Breast epithelium (tissue), 4 donors: ENCODE measurements at regions not wholly inside any gene's neighbourhood (a gene's known extent, or its start where the extent isn't known, plus 50 kb on each side); places are given as distances from the start of the nearest gene placed in this dataset.
"Not testable (repeated sequence)": the region's sequence is repeated elsewhere in the genome, so short reads cannot be mapped to it uniquely, and the experiment has no call there.

Experiments
- DNase-seq, 2 donors: peaks; one replicate each; pipeline ENCODE4 v3.0.0-alpha.2; 2019; ENCODE audit warnings: low spot score in 2 of 2
- H3K27ac ChIP-seq, 2 donors: fragments of 200-600 bp; sonication (generic) in 1 of 2; one replicate each; pipeline ENCODE4 v1.5.1; 2016 to 2019; ENCODE audit warnings: mild to moderate bottlenecking in 1 of 2
- H3K27me3 ChIP-seq, 2 donors: fragments of 200-600 bp; sonication (generic) in 1 of 2; one replicate each; pipeline versions ENCODE4 v1.5.1 to v1.6.0; 2017 to 2019; ENCODE audit warnings: control low read depth in 1 of 2, mild to moderate bottlenecking in 1 of 2
- H3K36me3 ChIP-seq: fragments of 200-600 bp; one replicate; pipeline ENCODE4 v1.5.1; 2019
- H3K4me1 ChIP-seq, 2 donors: fragments of 200-600 bp; sonication (generic); one replicate each; pipeline ENCODE4 v1.5.1; 2016 to 2019; ENCODE audit warnings: control low read depth in 1 of 2
- H3K4me3 ChIP-seq, 3 donors: fragments of 200-600 bp; sonication (generic); 1 replicate in 2 of 3; 2 replicates in 1 of 3; pipeline ENCODE4 v1.5.1; 2016 to 2019; ENCODE audit warnings: mild to moderate bottlenecking in 3 of 3, moderate library complexity in 2 of 3
- H3K9me3 ChIP-seq, 2 donors: fragments of 200-600 bp; sonication (generic) in 1 of 2; one replicate each; pipeline ENCODE4 v1.5.1; 2016 to 2019; ENCODE audit warnings: control low read depth in 1 of 2
- POLR2A ChIP-seq: fragments of 450-650 bp; IDR thresholded peaks from one replicate; pipeline ENCODE4 v1.6.1; 2016; ENCODE audit warnings: antibody characterized with exemption, mild to moderate bottlenecking, moderate library complexity
- POLR2AphosphoS5 ChIP-seq, 3 donors: sonication (generic); formaldehyde crosslinking; IDR thresholded peaks; one replicate each; pipeline ENCODE4 v1.6.1; 2017; ENCODE audit warnings: antibody characterized with exemption in 3 of 3
- intact Hi-C: fragments of 100-400 bp; cut with DNase I; formaldehyde crosslinking; loops from one replicate; pipeline ENCODE4 v1.15.1; 2023; ENCODE audit warnings: low total_unique reads
- TF ChIP-seq, protein P1 (sequence below), 3 donors: fragments of 450-650 bp; IDR thresholded peaks; one replicate each; pipeline ENCODE4 v1.5.1; 2016 to 2017; ENCODE audit warnings: antibody characterized with exemption in 3 of 3, mild to moderate bottlenecking in 3 of 3, moderate library complexity in 3 of 3

DNA sequence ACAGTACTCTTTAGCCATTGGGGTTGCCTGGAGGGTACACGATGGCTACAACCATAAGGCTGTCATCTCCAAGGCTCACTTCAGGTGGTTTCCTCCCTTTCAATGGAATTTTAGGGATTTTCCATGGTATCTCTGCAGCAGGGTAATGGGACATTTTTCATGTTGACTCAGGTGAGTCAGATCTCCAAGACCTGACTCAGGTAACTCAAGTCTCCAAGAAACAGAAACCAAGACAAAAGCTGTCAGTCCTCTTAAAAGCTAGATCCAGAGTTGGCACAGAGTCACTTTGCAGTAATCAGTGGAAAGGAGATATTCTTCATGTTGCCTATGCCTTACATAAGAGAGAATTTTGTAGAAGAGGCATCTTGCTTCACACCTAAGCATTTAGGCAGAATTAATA lies 375.8 kb upstream of the ARPP21 start:
- Histone ChIP-seq H3K9me3 (no peaks in the 10 kb centered on the region), H3K27me3 (no peaks in the 10 kb centered on the region), H3K4me3 (no peak overlapping the region), H3K27ac (no peak overlapping the region), H3K36me3 (no peaks in the 10 kb centered on the region), H3K4me1 (no peaks in the 10 kb centered on the region)
- DNase-seq, result no peak
- no peak for TF ChIP-seq POLR2A
- TF ChIP-seq, protein P1, sequence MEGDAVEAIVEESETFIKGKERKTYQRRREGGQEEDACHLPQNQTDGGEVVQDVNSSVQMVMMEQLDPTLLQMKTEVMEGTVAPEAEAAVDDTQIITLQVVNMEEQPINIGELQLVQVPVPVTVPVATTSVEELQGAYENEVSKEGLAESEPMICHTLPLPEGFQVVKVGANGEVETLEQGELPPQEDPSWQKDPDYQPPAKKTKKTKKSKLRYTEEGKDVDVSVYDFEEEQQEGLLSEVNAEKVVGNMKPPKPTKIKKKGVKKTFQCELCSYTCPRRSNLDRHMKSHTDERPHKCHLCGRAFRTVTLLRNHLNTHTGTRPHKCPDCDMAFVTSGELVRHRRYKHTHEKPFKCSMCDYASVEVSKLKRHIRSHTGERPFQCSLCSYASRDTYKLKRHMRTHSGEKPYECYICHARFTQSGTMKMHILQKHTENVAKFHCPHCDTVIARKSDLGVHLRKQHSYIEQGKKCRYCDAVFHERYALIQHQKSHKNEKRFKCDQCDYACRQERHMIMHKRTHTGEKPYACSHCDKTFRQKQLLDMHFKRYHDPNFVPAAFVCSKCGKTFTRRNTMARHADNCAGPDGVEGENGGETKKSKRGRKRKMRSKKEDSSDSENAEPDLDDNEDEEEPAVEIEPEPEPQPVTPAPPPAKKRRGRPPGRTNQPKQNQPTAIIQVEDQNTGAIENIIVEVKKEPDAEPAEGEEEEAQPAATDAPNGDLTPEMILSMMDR (IDR thresholded peaks at IDR 0.05), result no peak
- no peak for TF ChIP-seq POLR2AphosphoS5 (IDR thresholded peaks at IDR 0.05)
- intact Hi-C loops, result no loop called here

DNA sequence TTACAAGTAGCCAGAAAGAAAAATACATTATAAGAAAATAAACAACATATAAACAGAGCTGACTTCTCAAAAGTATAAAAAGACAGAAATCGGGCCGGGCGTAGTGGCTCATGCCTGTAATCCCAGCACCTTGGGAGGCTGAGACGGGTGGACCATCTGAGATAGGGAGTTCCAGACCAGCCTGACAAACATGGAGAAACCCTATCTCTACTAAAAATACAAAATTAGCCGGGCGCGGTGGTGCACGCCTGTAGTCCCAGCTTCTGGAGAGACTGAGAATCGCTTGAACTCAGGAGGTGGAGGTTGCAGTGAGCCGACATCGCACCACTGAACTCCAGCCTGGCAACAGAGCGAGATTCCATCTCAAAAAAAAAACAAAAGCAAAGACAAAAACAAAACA lies 373.3 kb upstream of the ARPP21 start:
- DNase-seq, result not testable (repeated sequence)

DNA sequence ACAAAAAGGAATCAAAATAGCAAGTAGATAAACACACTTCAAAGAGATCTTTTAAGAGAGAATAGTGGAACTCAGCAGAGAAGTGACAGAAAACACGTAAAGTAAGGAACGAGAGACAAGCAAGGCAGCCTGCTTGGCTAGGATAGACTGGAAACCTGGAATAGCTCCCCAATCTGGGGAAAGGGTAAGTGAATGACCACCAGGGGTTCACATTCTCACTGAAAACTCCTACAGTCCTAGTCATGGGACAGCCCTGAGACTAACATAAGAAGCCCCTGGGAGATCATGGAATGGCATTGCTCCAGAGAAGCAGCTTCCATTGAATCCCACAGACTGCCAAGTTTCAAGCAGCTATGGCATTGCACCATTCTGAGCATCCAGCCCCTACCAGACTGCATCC lies 363.6 kb upstream of the ARPP21 start:
- TF ChIP-seq, protein P1 (IDR thresholded peaks at IDR 0.05), result no peak
- TF ChIP-seq POLR2AphosphoS5 (IDR thresholded peaks at IDR 0.05) (no peak), POLR2A (no peak)
- H3K9me3 ChIP-seq, result peaks cover 0 to 16% of the 10 kb centered on the region in 2 donors
- H3K4me3 ChIP-seq, result no peak overlapping the region
- no peak for DNase-seq
- intact Hi-C loops, result no loop called here
- no peaks in the 10 kb centered on the region for H3K36me3 ChIP-seq
- no peaks in the 10 kb centered on the region for H3K27me3 ChIP-seq
- H3K27ac ChIP-seq, result no peak overlapping the region
- no peaks in the 10 kb centered on the region for H3K4me1 ChIP-seq

More for the DNA sequence above, 373.3 kb upstream of the ARPP21 start:
- not testable (repeated sequence) for H3K27me3 ChIP-seq, H3K4me3 ChIP-seq, H3K36me3 ChIP-seq, H3K9me3 ChIP-seq, H3K27ac ChIP-seq, H3K4me1 ChIP-seq
- intact Hi-C loops, result loop anchor here (5.0 kb wide), 1 partner anchor 49 kb away; no protein-coding TSS in a partner anchor

DNA sequence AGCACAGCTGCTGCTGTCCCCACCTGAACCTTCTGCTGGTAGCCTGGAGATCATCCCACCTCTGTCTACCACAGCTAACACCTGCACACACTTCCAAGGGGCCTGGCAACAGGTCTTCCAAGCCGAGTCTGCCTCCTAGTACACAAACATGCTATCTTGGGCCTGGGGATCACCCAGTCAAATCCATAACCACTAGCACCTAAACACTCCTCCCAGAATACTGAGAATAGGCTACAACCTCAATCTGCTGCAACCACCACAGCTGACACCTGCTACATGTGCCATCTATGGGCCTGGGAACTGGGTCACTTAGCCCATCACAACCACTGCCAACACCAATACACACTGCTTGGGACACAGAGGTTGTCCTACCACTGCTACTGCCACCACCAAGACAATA lies 362.8 kb upstream of the ARPP21 start:
- H3K36me3 ChIP-seq, result no peaks in the 10 kb centered on the region
- TF ChIP-seq, protein P1 (IDR thresholded peaks at IDR 0.05), result no peak
- TF ChIP-seq POLR2A, result no peak
- TF ChIP-seq POLR2AphosphoS5 (IDR thresholded peaks at IDR 0.05), result no peak
- no peak overlapping the region for H3K4me3 ChIP-seq
- H3K27me3 ChIP-seq, result no peaks in the 10 kb centered on the region
- H3K27ac ChIP-seq, result no peak overlapping the region
- H3K4me1 ChIP-seq, result no peaks in the 10 kb centered on the region
- H3K9me3 ChIP-seq, result peaks cover 0 to 16% of the 10 kb centered on the region in 2 donors
- DNase-seq, result no peak
- intact Hi-C loops, result no loop called here

DNA sequence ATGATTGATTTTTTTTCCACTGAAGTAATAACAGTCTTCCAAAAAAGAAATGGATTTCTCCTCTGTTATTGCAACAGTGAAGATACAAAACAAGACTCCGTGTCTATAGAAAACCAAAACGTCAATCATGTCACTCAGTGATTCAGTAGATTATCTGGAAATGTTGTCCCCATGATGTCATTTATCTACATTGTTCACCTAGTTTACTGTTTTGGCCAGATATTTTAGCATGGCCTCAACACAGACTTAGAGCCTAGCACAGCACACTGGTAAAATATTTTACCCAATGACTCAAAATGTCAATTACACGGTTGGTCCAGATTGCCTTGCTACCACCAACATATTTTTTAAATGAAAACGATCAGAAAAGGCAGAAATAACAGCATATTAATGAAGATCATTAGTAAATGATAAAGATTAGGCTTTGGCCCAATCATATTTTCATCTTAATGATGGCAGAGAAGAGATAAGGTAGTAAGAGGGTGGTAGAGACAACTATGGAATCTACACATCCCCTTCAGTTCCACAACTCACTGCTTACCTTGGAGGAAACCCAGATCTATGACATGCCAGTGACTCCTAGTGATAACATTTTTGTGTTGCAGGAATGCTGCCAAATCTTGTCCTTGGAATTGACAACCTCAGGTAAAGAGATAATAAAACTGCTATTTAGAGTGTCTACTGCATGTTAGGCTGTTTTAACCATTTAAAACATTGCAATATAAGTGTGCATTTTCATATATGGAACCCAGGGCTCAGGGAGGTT lies 347.7 kb upstream of the ARPP21 start:
- H3K4me1 ChIP-seq, result no peaks in the 10 kb centered on the region
- no peak overlapping the region for H3K4me3 ChIP-seq
- H3K27me3 ChIP-seq, result no peaks in the 10 kb centered on the region
- no peak overlapping the region for H3K27ac ChIP-seq
- TF ChIP-seq POLR2AphosphoS5 (IDR thresholded peaks at IDR 0.05) (no peak), POLR2A (no peak)
- TF ChIP-seq, protein P1 (IDR thresholded peaks at IDR 0.05), result no peak
- no peaks in the 10 kb centered on the region for H3K9me3 ChIP-seq
- no peaks in the 10 kb centered on the region for H3K36me3 ChIP-seq
- no peak for DNase-seq
- intact Hi-C loops, result no loop called here
